GM12892 (cell line): ENCODE measurements at regions not wholly inside any gene's neighbourhood (a gene's known extent, or its start where the extent isn't known, plus 50 kb on each side); places are given as distances from the start of the nearest gene placed in this dataset.
"Not testable (repeated sequence)": the region's sequence is repeated elsewhere in the genome, so short reads cannot be mapped to it uniquely, and the experiment has no call there.

Experiments used
- DNase-seq: peaks from one replicate; pipeline ENCODE4 v3.0.0; 2011; ENCODE audit not compliant: insufficient read length
- FAIRE-seq: peaks from 2 replicates; lab custom pipeline; 2011; peaks lifted over from hg19 to GRCh38; lab: Jason Lieb, UNC
- POLR2A ChIP-seq: IDR thresholded peaks from 2 replicates; pipeline ENCODE4 v1.6.1; 2011; ENCODE audit warnings: low read depth, low read length, control low read depth
- POLR2AphosphoS5 ChIP-seq: IDR thresholded peaks from 2 replicates; pipeline ENCODE4 v1.6.1; 2011; ENCODE audit warnings: low read depth, low read length, control low read depth
- TAF1 ChIP-seq: IDR thresholded peaks from 2 replicates; pipeline ENCODE4 v1.6.1; 2011; ENCODE audit warnings: low read depth, mild to moderate bottlenecking, control low read depth, low read length, borderline replicate concordance

GRCh38 chr14:86333493-86333892, 803.5 kb downstream of the FLRT2 start:
- no peak for DNase-seq
- TF ChIP-seq TAF1, result no peak
- no peak for TF ChIP-seq POLR2AphosphoS5
- no peak for TF ChIP-seq POLR2A
- no peak for FAIRE-seq

GRCh38 chr14:86331341-86331740, 801.4 kb downstream of the FLRT2 start:
- DNase-seq (no peak), FAIRE-seq (no peak)
- TF ChIP-seq POLR2AphosphoS5 (no peak), TAF1 (no peak), POLR2A (no peak)

DNA sequence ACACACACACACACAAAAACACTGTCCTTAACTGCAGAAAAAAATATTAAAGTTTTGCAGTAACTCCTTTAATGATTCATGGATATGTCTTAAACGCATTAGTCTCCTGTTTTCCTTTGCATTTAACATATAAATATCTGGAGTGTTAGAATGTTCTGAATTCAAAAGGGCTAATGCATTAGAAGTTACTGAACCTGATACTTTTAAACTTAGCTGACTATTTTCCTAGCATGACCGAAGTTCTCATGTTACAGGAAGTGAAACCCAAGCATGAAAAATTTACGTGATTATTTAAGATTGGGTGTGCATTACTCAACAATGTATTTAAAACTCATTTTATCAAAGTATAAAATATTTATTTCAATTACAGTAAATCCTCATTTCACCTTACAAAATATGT, 791.2 kb downstream of the FLRT2 start:
- no peak for TF ChIP-seq POLR2AphosphoS5
- FAIRE-seq (no peak), DNase-seq (no peak)

- FAIRE-seq, DNase-seq: not testable (repeated sequence)
These were observed 782.3 kb downstream of the FLRT2 start for GRCh38 chr14:86312154-86312665.

- no peak for TF ChIP-seq POLR2AphosphoS5
- TF ChIP-seq POLR2A, result no peak
- TF ChIP-seq TAF1, result no peak
- no peak for FAIRE-seq
- DNase-seq, result no peak
These were observed 781.2 kb downstream of the FLRT2 start for GRCh38 chr14:86311151-86311550.

DNA sequence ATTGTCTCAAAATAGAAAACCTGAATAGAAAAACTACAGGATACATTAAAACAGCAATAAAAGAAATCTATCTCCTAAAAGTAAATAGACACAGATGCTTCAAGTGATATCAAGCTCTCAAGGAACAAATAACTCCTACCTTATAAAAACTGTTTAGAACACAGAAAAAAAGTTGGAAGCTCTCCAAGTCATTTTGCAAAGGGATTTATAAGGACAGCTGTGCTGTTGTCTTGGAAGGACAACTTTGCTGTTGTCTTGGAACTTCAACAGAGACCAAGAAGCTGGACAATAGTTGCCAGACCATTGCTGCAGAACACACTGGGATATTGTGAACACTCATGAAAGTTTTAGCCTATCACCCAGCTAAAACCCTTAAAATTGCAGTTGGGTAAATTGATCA, 780.7 kb downstream of the FLRT2 start:
- TF ChIP-seq POLR2AphosphoS5, result no peak
- no peak for TF ChIP-seq POLR2A
- FAIRE-seq, result no peak
- no peak for DNase-seq

DNA sequence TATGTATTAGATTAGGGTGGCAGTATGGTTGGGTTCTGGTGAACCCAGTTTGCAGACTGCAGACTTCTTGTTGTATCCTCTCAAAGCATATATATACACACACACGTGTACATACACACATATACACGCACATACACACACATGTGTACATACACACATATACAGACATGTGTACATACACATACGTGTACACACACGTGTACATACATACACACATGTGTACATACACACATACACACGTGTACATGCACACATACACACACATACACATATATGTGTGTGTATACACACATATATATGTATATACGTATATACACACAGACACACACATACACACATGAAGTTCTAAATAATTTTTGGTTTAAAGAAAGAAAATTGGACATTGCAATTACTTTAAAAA, 780.2 kb downstream of the FLRT2 start:
- no peak for DNase-seq
- no peak for TF ChIP-seq TAF1
- no peak for TF ChIP-seq POLR2A
- TF ChIP-seq POLR2AphosphoS5, result no peak
- FAIRE-seq, result no peak

DNA sequence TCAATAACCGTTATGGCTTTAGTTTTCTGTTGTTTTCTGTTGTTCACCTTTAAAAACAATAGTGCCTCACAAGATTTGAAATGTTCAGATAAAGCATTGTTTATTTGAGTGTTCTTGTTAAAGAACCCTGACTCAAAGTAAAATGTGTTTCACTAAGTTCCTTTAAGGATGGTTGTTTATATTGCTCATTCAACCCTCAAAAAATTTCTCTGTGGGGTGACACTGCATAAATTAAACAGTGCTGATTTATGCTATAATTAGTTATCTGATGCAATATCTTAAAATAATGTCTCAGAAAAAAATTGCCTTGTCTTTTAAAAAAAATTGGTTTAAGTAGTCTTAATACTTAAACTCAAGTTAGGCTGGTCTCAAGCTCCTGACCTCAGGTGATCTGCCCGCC, 775.1 kb downstream of the FLRT2 start:
- FAIRE-seq, result no peak

GRCh38 chr14:86299994-86300393, 770.0 kb downstream of the FLRT2 start:
- TF ChIP-seq POLR2A (no peak), POLR2AphosphoS5 (no peak), TAF1 (no peak)
- FAIRE-seq (no peak), DNase-seq (no peak)

More for the DNA sequence above, 775.1 kb downstream of the FLRT2 start:
- no peak for TF ChIP-seq POLR2AphosphoS5
- TF ChIP-seq POLR2A, result no peak
- DNase-seq, result no peak

DNA sequence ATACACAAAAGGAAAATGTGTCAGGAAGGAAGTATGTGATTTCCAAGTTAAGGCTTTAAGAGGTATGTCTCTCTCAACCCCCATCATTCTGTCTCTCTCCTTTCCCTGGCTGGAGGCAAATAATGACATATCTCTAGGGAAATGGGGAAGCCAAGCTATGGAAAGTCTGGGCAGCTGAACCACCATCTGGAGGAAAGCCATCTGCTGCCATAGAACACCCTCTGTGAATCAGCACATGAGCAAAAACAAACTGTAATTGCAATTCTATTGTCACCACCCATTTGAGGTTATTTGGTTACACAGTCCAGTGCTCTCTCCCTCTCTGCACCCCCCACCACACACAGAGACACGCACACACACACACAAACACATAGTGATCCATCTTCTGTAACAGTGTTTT, 766.2 kb downstream of the FLRT2 start:
- DNase-seq, result no peak
- TF ChIP-seq POLR2AphosphoS5, result no peak
- TF ChIP-seq POLR2A, result no peak
- no peak for TF ChIP-seq TAF1
- FAIRE-seq, result no peak

- no peak for TF ChIP-seq POLR2AphosphoS5
- no peak for TF ChIP-seq TAF1
- no peak for TF ChIP-seq POLR2A
- no peak for FAIRE-seq
These were observed 758.4 kb downstream of the FLRT2 start for GRCh38 chr14:86288336-86288735.

DNA sequence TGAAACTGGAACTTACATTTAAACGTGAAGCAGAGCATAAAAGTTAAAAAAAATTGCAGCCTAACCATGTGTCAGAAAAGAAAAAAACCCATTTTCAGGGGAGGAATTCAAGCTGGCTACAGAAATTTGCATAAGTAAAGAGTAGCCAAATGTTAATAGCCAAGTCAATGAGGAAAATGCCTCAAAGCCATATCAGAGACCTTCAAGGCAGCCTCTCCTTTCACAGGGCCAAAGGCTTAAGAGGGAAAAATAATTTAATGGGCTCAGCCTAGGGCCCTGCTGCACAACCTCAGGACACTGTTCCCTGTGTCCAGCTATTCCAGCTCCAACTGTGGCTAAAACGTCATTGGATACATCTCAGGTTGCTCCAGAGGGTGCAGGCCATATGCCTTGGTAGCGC, 749.5 kb downstream of the FLRT2 start:
- DNase-seq, result no peak
- TF ChIP-seq TAF1 (no peak), POLR2AphosphoS5 (no peak), POLR2A (no peak)
- no peak for FAIRE-seq

More at GRCh38 chr14:86288336-86288735, 758.4 kb downstream of the FLRT2 start:
- no peak for DNase-seq

DNA sequence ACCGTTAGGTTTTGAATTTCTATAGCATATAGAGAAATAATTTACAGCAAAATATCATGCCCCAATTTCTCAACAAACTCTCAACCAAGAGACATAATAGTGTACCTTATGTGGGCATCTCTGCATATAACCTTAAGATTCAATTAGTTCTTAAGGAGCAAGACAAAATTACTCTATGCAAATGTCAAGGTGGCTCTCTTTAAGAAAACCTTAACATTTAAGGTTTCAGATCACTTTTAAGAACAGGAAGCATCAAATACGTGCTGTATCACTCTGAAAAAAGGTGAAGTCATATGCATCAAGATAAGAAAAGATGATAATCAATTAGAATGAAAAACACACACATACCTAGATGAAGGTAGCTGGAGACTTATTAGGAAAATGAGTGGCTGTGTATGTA, 728.0 kb downstream of the FLRT2 start:
- no peak for TF ChIP-seq POLR2A
- TF ChIP-seq POLR2AphosphoS5, result no peak
- no peak for TF ChIP-seq TAF1
- no peak for DNase-seq
- no peak for FAIRE-seq
